HG03342 (cell line): ENCODE measurements at regions not wholly inside any gene's neighbourhood (a gene's known extent, or its start where the extent isn't known, plus 50 kb on each side); places are given as distances from the start of the nearest gene placed in this dataset.

Experiments
- ATAC-seq: cut with Tn5 transposase; IDR thresholded peaks from one replicate; pipeline ENCODE4 v1.9.1; 2021; ENCODE audit warnings: mild to moderate bottlenecking, moderate library complexity; ENCODE audit not compliant: unreplicated experiment

DNA sequence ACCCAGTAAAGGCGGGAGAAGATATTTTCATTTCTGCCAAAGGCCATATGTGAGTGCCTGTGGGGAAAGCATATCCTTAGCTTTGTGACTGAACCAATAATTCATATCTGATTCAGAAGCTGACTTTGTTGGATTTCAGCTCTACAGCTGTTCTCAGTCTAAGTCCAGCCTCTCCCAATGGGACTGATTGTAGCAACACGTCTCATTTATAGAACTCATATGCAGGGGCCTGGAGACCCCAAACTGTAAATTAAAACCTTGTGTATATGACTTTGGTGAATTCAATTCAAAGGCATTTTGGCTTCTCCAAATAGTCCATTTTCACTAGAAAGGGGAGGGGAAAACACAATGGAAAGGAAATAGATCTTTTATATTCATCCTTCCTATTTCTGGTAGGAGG, 250.4 kb upstream of the SORL1-AS1 start:
- ATAC-seq = no peak

DNA sequence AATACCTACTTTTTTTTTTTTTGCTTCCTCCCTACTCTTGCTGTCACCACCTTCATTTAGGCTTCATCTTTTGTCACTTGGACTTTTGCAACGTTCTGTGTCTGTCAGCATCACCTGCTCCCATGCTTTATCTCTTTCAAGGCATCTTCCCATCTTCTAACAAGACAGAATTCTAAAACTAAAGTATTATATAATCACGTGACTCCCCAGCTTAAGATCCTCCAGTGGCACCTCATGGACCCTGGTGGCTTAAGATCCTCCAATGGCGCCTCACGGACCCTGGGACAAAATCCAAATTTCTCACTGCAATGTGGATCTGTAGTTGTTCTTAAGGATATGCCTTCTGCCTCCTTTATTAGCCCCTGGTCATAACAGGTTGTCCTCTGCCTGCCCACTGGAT, 248.2 kb upstream of the SORL1-AS1 start:
- ATAC-seq = no peak

DNA sequence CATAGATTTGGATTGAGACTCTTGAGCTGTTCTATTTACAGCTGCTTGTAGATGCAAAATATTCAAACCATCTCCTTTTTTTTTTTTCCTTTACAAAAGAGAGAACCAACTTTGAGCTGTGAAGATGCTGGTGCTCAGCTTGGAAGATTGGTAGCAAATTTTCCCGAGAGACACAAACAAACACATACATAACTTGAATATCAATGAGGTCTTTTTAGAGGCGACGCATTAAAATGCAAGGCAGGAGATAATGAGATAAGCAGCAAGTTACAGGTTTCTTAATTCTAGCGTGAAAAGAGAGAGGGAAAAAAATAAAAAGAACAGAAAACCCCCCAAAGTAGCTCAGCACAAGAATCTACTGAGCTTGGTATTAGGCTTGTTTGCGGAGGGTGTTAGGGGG, 247.0 kb upstream of the SORL1-AS1 start:
- no peak for ATAC-seq

DNA sequence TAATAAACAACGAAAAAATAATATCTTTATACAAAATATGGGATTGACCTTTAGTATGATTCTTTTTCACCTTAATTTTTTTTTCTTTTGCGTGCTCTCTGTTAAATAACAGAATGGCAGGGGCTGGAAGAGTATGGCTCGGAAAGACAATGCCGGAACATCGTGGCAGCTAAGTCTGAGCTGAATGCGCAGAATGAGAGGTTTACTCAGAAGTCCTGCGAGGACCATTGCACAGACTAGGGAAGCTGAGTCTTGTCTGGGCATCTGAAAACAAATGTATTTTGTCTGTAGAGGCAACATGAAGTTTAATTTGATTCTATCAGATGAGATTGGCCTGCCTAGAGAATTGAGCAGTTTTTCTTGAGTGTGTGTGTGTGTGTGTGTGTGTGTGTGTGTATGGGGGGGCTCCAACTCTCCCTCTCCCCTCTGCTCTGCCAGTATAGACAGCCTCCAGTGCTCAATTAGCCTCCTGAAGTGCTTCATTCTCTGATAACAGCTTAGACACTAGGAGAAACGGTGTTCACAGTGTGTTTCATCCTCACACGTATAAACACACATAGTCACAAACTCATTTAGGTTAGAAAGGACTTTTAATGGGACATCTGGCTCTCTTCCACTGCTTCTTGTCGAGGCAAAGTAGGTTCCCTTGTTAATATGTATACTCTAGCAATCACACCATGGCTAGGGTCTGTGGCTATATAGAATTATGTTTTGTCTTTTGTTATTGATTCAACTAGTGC, 244.3 kb upstream of the SORL1-AS1 start:
- ATAC-seq = no peak

DNA sequence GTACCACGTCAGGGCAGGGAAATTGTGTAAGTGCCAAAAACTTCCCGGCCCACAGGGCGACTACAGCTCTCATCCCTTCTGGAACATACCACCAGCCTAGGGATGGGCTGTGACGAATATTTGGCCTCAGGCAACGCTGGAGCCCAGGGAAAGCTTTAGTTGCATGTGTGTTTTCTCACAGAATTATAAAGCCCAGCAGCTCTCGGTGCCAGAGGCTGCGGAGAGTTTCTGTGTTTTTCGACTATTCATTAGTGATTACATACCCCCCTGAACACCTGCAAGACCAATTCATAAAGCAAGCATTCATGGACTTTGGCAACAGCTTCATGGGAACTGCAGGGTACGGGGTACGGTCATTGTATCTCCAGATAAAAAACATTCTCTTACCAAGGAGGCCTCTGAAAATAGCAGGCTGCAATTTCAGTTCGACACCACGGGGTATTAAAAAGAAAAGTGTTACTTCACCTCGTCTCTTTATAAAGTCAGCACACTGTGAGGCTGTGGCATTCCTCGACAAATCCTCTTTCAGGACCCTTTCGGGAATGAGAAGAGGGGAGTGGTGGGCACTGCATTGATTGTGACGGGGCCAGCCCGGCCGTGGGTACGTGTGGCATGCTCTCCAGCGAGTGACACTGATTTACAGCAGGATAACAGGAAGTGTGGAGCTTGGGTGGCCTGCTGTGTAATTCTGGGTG, 243.6 kb upstream of the SORL1-AS1 start:
- ATAC-seq = no peak

DNA sequence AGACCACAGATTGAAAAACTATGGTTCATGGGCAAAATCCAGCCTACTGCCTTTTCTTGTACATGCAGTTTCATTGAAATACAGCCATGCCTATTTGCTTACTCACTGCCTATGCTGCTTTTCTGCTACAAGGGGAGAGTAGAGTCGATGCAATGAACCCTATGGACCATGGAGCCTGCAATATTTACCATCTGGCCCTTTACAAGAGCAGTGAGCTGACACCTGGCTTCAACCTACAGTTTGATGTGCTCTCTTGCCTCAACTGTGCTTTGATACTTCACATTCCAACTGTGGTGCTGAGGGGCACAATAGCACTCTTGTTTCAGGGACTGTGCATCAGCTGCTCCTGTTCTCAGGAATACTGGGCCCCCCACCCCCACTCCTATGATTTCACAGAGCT, 239.5 kb upstream of the SORL1-AS1 start:
- ATAC-seq = no peak

DNA sequence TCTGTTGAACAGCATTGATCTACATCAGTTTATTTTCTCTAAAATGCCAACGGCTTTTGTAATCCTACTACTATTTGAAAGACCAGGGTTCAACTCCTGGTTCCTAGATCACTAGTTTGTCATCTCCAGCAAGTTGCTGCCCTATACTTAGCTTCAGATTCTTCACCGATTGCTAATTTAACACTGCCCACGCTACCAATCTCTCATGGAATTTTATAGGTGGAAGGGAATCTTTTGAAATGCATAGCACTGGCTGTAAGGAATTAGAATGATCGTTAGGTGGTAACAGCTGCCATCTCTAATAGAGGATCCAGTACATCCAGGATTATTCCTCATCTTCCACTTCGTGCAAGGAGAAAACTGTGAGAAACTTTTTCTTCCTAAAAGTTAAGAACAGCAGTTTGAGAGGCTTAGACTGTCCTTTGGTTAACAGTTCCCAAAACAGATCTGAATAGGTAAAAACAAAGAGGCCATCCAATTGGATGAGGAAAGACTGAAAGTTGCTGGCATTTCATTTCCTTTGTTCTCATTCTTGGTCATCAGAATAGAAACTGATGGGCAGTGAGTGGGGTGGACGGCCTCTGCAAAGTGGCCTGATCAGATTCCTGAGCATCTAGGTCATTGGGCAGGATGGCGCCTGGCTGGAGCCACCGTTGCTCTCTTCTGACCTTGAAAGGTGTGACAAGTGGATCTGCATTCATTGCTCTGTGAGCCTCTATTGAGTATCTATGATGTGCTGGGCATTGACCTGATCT, 236.3 kb upstream of the SORL1-AS1 start:
- ATAC-seq = no peak

DNA sequence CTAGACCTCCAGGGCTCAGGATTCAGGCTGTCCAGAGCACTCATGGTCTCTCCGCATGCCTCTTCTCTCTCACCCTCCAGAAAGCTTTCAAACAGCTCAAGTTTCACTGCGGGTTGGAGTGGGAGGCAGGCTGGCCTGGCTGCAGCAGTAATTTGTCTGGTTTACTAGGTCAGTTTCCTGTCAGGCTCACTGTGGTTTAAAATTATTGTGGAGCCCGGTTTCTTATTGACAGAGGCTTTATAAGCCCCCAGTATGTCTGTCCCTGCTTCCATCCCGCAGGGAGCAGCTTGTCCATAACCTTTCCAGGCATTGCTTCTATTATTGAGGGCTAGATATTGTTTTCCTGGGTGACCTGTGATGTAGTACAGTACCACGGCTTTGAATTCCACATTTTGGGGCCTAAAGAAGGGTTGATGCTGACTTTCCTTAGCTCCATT, 235.3 kb upstream of the SORL1-AS1 start:
- ATAC-seq = no peak

DNA sequence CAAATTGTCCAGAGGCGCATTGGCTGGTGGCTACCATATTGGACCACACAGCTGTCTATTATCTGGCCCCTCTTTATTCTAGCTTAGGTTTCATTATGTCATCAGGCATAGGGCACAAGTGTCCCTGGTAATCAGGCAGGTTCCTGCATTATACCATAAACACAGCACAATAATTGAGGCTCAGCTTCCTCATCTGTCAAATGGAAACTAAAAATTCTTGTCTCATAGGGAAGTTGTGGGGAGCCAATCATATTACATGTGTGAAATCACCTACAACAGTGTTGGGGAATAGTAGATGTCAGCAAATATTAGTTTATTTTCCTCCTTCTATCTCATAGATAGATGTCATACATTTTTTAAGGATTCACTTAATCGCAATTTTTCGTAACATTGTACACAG, 231.0 kb upstream of the SORL1-AS1 start:
- no peak for ATAC-seq
